ENCODE measurements at regions not wholly inside any gene's neighbourhood (a gene's known extent, or its start where the extent isn't known, plus 50 kb on each side); places are given as distances from the start of the nearest gene placed in this dataset.

DNA sequence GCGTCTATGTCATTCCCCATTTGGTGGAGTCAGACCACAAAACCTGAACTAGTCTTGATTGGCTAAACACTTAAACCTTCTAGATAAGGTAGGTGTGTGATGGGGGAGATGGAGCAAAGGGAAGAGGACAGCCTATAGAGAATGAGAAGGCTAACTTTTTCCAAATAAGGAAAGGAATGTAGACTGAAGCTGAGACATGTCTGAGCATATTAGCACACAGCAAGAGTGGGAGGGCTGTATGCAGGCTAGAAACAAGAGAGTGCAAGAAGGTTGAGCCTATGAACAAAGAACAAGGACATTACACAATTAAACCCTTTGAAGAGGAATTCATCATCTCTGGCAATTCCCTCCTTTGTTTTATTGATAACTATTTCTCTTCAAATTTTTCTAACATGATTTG lies 89.2 kb upstream of the OLFM3 start:
- no peak for DNase-seq (ENCODE audit: low read depth, low spot score)
- dilution Hi-C loops (cut with MboI; ENCODE audit: extremely low pct_ligation_motif_present, low sequenced_read_pairs) = no loop called here

DNA sequence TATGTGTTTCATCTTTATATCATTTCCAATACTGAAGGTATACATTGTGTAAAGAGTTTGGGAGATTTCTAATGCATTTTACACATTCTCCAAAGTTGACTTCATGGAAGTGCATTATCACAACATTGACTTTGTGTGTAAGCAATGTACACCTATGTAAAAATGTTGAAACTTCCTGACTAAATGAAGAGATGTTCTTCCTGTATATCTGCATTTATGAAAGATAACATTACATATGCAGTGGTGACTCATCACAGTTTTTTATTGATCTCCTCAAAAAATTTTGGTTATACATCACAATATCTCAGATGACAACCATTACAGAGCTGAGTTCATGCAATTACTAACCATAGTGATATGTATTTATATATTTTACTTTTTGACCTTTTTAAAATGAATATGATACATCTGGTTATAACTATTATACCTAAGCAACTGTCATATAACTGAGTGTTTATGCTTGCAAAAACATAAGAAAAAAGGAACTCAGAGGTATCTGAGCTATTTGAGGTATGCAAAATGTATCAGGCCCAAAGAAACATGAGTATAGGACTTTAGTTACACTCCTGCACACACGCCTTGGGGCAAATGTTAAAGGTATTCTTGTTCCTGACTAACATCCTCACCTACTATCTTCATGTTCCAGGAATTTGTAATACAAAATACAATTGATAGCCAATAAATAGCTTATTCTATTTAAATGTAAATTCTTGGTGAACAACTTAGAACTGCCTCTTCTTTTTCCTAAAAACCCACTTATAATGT lies 88.2 kb upstream of the OLFM3 start:
- Histone ChIP-seq H3K4me3 (ENCODE audit: control insufficient read depth in 2 of 3, extremely low read depth in 1 of 3, insufficient read depth in 2 of 3, low read depth in 1 of 3, low read length in 3 of 3) (no peak overlapping the region), H3K36me3 (ENCODE audit: control insufficient read depth in 2 of 2, extremely low read depth in 1 of 2, insufficient read depth in 2 of 2, low read length in 2 of 2) (no peaks in the 10 kb centered on the region), H3K4me2 (ENCODE audit: control insufficient read depth, extremely low read depth, insufficient read depth, low read depth, low read length) (no peak overlapping the region), H3K9ac (ENCODE audit: control insufficient read depth, extremely low read depth, insufficient read depth, low read length) (no peak overlapping the region), H3K9me1 (ENCODE audit: control insufficient read depth, extremely low read depth, insufficient read depth, low read length) (no peaks in the 10 kb centered on the region), H3K27ac (ENCODE audit: control insufficient read depth, insufficient read depth, low read length) (no peak overlapping the region), H3K27me3 (ENCODE audit: control insufficient read depth, extremely low read depth, insufficient read depth, low read length) (no peaks in the 10 kb centered on the region), H3K4me1 (ENCODE audit: control insufficient read depth, extremely low read depth, insufficient read depth, low read length) (no peaks in the 10 kb centered on the region), H3K9me3 (ENCODE audit: control insufficient read depth, low read depth, low read length) (no peaks in the 10 kb centered on the region), H2AFZ (ENCODE audit: control insufficient read depth, low read length) (no peak overlapping the region), H3K79me2 (ENCODE audit: control insufficient read depth, insufficient read depth, low read length) (no peaks in the 10 kb centered on the region), H4K20me1 (ENCODE audit: control insufficient read depth, extremely low read depth, insufficient read depth, low read length) (no peaks in the 10 kb centered on the region)
- dilution Hi-C loops (cut with MboI; ENCODE audit: extremely low pct_ligation_motif_present, low sequenced_read_pairs) = no loop called here
- no peak for FAIRE-seq
- TF ChIP-seq EZH2 (IDR thresholded peaks at IDR 0.05; ENCODE audit: low read length) = no peak
- TF ChIP-seq, protein P1, sequence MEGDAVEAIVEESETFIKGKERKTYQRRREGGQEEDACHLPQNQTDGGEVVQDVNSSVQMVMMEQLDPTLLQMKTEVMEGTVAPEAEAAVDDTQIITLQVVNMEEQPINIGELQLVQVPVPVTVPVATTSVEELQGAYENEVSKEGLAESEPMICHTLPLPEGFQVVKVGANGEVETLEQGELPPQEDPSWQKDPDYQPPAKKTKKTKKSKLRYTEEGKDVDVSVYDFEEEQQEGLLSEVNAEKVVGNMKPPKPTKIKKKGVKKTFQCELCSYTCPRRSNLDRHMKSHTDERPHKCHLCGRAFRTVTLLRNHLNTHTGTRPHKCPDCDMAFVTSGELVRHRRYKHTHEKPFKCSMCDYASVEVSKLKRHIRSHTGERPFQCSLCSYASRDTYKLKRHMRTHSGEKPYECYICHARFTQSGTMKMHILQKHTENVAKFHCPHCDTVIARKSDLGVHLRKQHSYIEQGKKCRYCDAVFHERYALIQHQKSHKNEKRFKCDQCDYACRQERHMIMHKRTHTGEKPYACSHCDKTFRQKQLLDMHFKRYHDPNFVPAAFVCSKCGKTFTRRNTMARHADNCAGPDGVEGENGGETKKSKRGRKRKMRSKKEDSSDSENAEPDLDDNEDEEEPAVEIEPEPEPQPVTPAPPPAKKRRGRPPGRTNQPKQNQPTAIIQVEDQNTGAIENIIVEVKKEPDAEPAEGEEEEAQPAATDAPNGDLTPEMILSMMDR (optimal IDR thresholded peaks at IDR 0.05 in 1 of 3, IDR thresholded peaks at IDR 0.05 in 1 of 3, conservative IDR thresholded peaks at IDR 0.05 in 1 of 3; ENCODE audit: extremely low read depth in 1 of 3, insufficient read depth in 2 of 3, low read length in 3 of 3) = no peak
- DNase-seq (ENCODE audit: low read depth, low spot score) = no peak

More for the DNA sequence above, 89.2 kb upstream of the OLFM3 start:
- Histone ChIP-seq H3K9me3 (ENCODE audit: control insufficient read depth, low read depth, low read length) (no peaks in the 10 kb centered on the region), H4K20me1 (ENCODE audit: control insufficient read depth, extremely low read depth, insufficient read depth, low read length) (no peaks in the 10 kb centered on the region), H3K36me3 (ENCODE audit: control insufficient read depth in 2 of 2, extremely low read depth in 1 of 2, insufficient read depth in 2 of 2, low read length in 2 of 2) (no peaks in the 10 kb centered on the region), H3K79me2 (ENCODE audit: control insufficient read depth, insufficient read depth, low read length) (no peaks in the 10 kb centered on the region), H3K4me2 (ENCODE audit: control insufficient read depth, extremely low read depth, insufficient read depth, low read depth, low read length) (no peak overlapping the region), H2AFZ (ENCODE audit: control insufficient read depth, low read length) (no peak overlapping the region), H3K9ac (ENCODE audit: control insufficient read depth, extremely low read depth, insufficient read depth, low read length) (no peak overlapping the region), H3K9me1 (ENCODE audit: control insufficient read depth, extremely low read depth, insufficient read depth, low read length) (no peaks in the 10 kb centered on the region), H3K4me1 (ENCODE audit: control insufficient read depth, extremely low read depth, insufficient read depth, low read length) (no peaks in the 10 kb centered on the region), H3K27ac (ENCODE audit: control insufficient read depth, insufficient read depth, low read length) (no peak overlapping the region), H3K27me3 (ENCODE audit: control insufficient read depth, extremely low read depth, insufficient read depth, low read length) (no peaks in the 10 kb centered on the region), H3K4me3 (ENCODE audit: control insufficient read depth in 2 of 3, extremely low read depth in 1 of 3, insufficient read depth in 2 of 3, low read depth in 1 of 3, low read length in 3 of 3) (no peak overlapping the region)
- TF ChIP-seq, protein P1 (optimal IDR thresholded peaks at IDR 0.05 in 1 of 3, IDR thresholded peaks at IDR 0.05 in 1 of 3, conservative IDR thresholded peaks at IDR 0.05 in 1 of 3; ENCODE audit: extremely low read depth in 1 of 3, insufficient read depth in 2 of 3, low read length in 3 of 3) = no peak
- no peak for TF ChIP-seq EZH2 (IDR thresholded peaks at IDR 0.05; ENCODE audit: low read length)
- FAIRE-seq = no peak

Data from keratinocyte (primary cell).